GM12873 (cell line): ENCODE measurements at regions not wholly inside any gene's neighbourhood (a gene's known extent, or its start where the extent isn't known, plus 50 kb on each side); places are given as distances from the start of the nearest gene placed in this dataset.

Experiments
- CTCF ChIP-seq: IDR thresholded peaks from 2 replicates; pipeline ENCODE4 v1.5.1; 2012; ENCODE audit warnings: low read depth, mild to moderate bottlenecking, moderate library complexity, low read length, control low read depth; ENCODE audit not compliant: insufficient read depth; ENCODE audit errors: missing control alignments

- TF ChIP-seq CTCF: no peak
These were observed 563.5 kb upstream of the B3GALT2 start for GRCh38 chr1:193749868-193750267.

GRCh38 chr1:193747579-193747978 lies 561.2 kb upstream of the B3GALT2 start:
- TF ChIP-seq CTCF: no peak

- no peak for TF ChIP-seq CTCF
These were observed 554.8 kb upstream of the B3GALT2 start for GRCh38 chr1:193741228-193741627.

- no peak for TF ChIP-seq CTCF
These were observed 554.3 kb upstream of the B3GALT2 start for GRCh38 chr1:193740762-193741161.

GRCh38 chr1:193736507-193736906 lies 550.1 kb upstream of the B3GALT2 start:
- no peak for TF ChIP-seq CTCF

- no peak for TF ChIP-seq CTCF
These were observed 547.3 kb upstream of the B3GALT2 start for GRCh38 chr1:193733674-193734073.

- TF ChIP-seq CTCF: no peak
These were observed 543.6 kb upstream of the B3GALT2 start for GRCh38 chr1:193730017-193730416.
